Endothelial cell of umbilical vein (primary cell): ENCODE measurements at regions not wholly inside any gene's neighbourhood (a gene's known extent, or its start where the extent isn't known, plus 50 kb on each side); places are given as distances from the start of the nearest gene placed in this dataset.

Experiments used
- BruUV-seq: library from RNA; stranded (reverse); fragments of 400-500 nt; replicated peaks from 2 replicates; lab custom pipeline; 2021; lab: Mats Ljungman, UMichigan
- CTCF ChIA-PET: fragments of 300-600, 350-600 bp; sonication (Branson Sonifier 250); formaldehyde crosslinking; loops from one replicate; lab custom pipeline; 2021; ENCODE audit warnings: antibody characterized with exemption, inconsistent platforms; lab: Charles Lee
- POLR2A ChIA-PET: fragments of 300-600, 350-600 bp; sonication (Branson Sonifier 250); formaldehyde crosslinking; loops from one replicate; lab custom pipeline; 2021; ENCODE audit warnings: antibody characterized with exemption, inconsistent platforms; lab: Charles Lee
- DNase-seq: peaks from one replicate; pipeline ENCODE4 v3.0.0-alpha.2; 2011; ENCODE audit warnings: low read depth, low spot score
- FAIRE-seq: peaks from 2 replicates; lab custom pipeline; 2011; peaks lifted over from hg19 to GRCh38; lab: Jason Lieb, UNC
- H2AFZ ChIP-seq: 2 replicates; pipeline ENCODE4 v1.6.0; 2012; ENCODE audit warnings: low read depth, low read length, control low read depth, inconsistent platforms
- H3K27ac ChIP-seq: 2 replicates; pipeline ENCODE4 v1.5.1; 2011; ENCODE audit warnings: low read depth, mild to moderate bottlenecking, control low read depth, low read length, moderate library complexity; ENCODE audit not compliant: insufficient read depth
- H3K27me3 ChIP-seq, 2 experiments: 2 replicates each; pipeline versions ENCODE4 v1.6.0 to v1.6.1; 2011; ENCODE audit warnings: low read length in 2 of 2, mixed read lengths in 1 of 2; ENCODE audit not compliant: control insufficient read depth in 2 of 2, insufficient read depth in 2 of 2
- H3K36me3 ChIP-seq, 2 experiments: 2 replicates in 1 of 2; 3 replicates in 1 of 2; pipeline ENCODE4 v1.5.1; 2011; ENCODE audit warnings: low read length in 2 of 2, mild to moderate bottlenecking in 1 of 2, moderate library complexity in 1 of 2; ENCODE audit not compliant: control insufficient read depth in 2 of 2, insufficient read depth in 2 of 2; ENCODE audit errors: extremely low read depth in 1 of 2
- H3K4me1 ChIP-seq: 3 replicates; pipeline ENCODE4 v1.5.1; 2011; ENCODE audit warnings: mild to moderate bottlenecking, low read length; ENCODE audit not compliant: control insufficient read depth, insufficient read depth; ENCODE audit errors: extremely low read depth
- H3K4me2 ChIP-seq: 2 replicates; pipeline ENCODE4 v1.6.1; 2011; ENCODE audit warnings: low read length, control low read depth, mixed read lengths; ENCODE audit not compliant: insufficient read depth
- H3K4me3 ChIP-seq, 3 experiments: fragments of 200-600 bp in 1 of 3; sonication (generic), shearing (Covaris generic) in 1 of 3; replicated peaks in 1 of 3; 2 replicates each; pipeline ENCODE4 v1.5.1; 2011 to 2016; ENCODE audit warnings: control low read depth in 3 of 3, low read length in 3 of 3, mild to moderate bottlenecking in 2 of 3, inconsistent platforms in 1 of 3, low read depth in 1 of 3, moderate library complexity in 1 of 3; ENCODE audit not compliant: insufficient read depth in 1 of 3
- H3K79me2 ChIP-seq: 2 replicates; pipeline ENCODE4 v1.6.0; 2012; ENCODE audit warnings: low read length, inconsistent platforms; ENCODE audit not compliant: control insufficient read depth, insufficient read depth
- H3K9ac ChIP-seq: replicated peaks from 2 replicates; pipeline ENCODE3; 2011; ENCODE audit warnings: low read length, control low read depth; ENCODE audit not compliant: insufficient read depth; ENCODE audit errors: extremely low read depth
- H3K9me1 ChIP-seq: replicated peaks from 3 replicates; pipeline ENCODE4 v1.6.0; 2011; ENCODE audit warnings: mild to moderate bottlenecking, low read length; ENCODE audit not compliant: control insufficient read depth, insufficient read depth; ENCODE audit errors: extremely low read depth
- H3K9me3 ChIP-seq: replicated peaks from 2 replicates; pipeline ENCODE4 v1.5.1; 2012; ENCODE audit warnings: low read length, inconsistent platforms; ENCODE audit not compliant: control insufficient read depth, insufficient read depth
- H4K20me1 ChIP-seq: replicated peaks from 2 replicates; pipeline ENCODE3; 2011; ENCODE audit warnings: mild to moderate bottlenecking, low read length; ENCODE audit not compliant: control insufficient read depth, insufficient read depth; ENCODE audit errors: extremely low read depth
- EZH2 ChIP-seq: IDR thresholded peaks from 2 replicates; pipeline ENCODE4 v1.6.1; 2012; ENCODE audit warnings: borderline replicate concordance, low read depth, mild to moderate bottlenecking, moderate library complexity, low read length, inconsistent platforms; ENCODE audit not compliant: severe bottlenecking
- FOS ChIP-seq: IDR thresholded peaks from 2 replicates; pipeline ENCODE4 v1.6.1; 2011; ENCODE audit warnings: mild to moderate bottlenecking, low read length, moderate library complexity, borderline replicate concordance; ENCODE audit not compliant: insufficient read depth
- GATA2 ChIP-seq: IDR thresholded peaks from 2 replicates; pipeline ENCODE4 v1.7.0; 2011; ENCODE audit warnings: low read depth, mild to moderate bottlenecking, moderate library complexity, mixed read lengths, low read length; ENCODE audit not compliant: insufficient read length, insufficient read depth
- JUN ChIP-seq: IDR thresholded peaks from 2 replicates; pipeline ENCODE4 v1.6.1; 2011; ENCODE audit warnings: borderline replicate concordance, low read depth; ENCODE audit not compliant: insufficient read length, insufficient read depth
- MYC ChIP-seq: IDR thresholded peaks from one replicate; pipeline ENCODE4 v1.6.1; 2011; ENCODE audit warnings: mild to moderate bottlenecking, low read depth, low read length
- POLR2A ChIP-seq: IDR thresholded peaks from 2 replicates; pipeline ENCODE4 v1.6.1; 2012; ENCODE audit warnings: low read depth, mild to moderate bottlenecking, control low read depth, low read length
- POLR2AphosphoS5 ChIP-seq: IDR thresholded peaks from 2 replicates; pipeline ENCODE4 v1.6.1; 2012; ENCODE audit warnings: low read depth, mild to moderate bottlenecking, control low read depth, low read length, moderate library complexity; ENCODE audit not compliant: insufficient read depth
- dilution Hi-C: fragments of 300-500 bp; cut with MboI; formaldehyde crosslinking; loops from one replicate; pipeline ENCODE4 v1.15.0; 2019; ENCODE audit warnings: low sequenced_read_pairs; ENCODE audit not compliant: extremely low pct_ligation_motif_present
- intact Hi-C: fragments of 100-400 bp; cut with micrococcal nuclease; formaldehyde crosslinking; loops from one replicate; pipeline ENCODE4 v1.10.0; 2022
- TF ChIP-seq, protein P1 (sequence below): IDR thresholded peaks from 2 replicates; pipeline ENCODE4 v1.6.1; 2011; ENCODE audit not compliant: insufficient read depth, insufficient read length

DNA sequence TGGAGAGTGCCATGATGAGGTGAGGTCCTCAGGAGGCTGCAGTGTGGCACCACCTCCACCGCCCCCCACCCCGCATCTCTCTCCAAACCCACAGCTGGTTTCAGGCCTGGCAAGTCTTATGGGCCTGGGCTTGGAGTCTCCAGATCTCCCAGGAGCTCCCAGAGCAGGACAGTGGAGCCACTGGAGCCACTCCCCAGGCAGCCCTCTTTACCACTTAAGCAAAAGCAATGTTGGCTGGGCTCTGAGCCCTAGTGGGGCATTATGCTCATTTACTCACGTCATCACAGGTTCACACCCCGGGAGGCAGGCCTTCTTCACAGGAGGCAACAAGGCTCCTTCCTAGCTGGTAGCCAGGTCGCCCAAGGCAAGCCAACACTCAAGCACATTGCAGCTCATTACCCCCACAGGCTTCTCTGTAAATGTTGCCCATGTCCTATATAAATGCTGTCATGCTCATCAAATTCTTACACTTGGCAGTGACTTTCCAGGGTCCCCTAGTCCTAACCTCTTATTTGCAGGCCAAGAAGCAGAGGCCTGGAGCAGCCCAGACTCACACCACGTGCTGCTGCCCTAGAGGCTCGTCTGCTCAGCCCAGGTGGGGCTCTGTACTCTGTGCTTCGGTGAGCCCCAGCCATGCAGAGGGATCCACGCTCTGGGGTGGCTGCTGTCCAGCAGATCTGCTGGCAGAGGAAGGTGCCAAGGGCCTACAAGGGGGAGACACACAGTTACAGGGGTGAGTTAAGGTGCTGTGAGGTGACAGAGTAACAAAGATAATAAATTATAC is 459.3 kb downstream of the MATN1 start:
- H3K9me1 ChIP-seq = no peaks in the 10 kb centered on the region
- no TSS peak for BruUV-seq
- H4K20me1 ChIP-seq = no peaks in the 10 kb centered on the region
- H3K79me2 ChIP-seq = no peaks in the 10 kb centered on the region
- no peak overlapping the region for H3K27ac ChIP-seq
- no peak for DNase-seq
- ChIA-PET POLR2A (no interaction called here), CTCF (no interaction called here)
- H2AFZ ChIP-seq = no peak overlapping the region
- H3K4me3 ChIP-seq = no peak overlapping the region
- TF ChIP-seq EZH2 (no peak), FOS (no peak), MYC (no peak), GATA2 (no peak), POLR2AphosphoS5 (no peak), POLR2A (no peak), JUN (no peak)
- TF ChIP-seq, protein P1, sequence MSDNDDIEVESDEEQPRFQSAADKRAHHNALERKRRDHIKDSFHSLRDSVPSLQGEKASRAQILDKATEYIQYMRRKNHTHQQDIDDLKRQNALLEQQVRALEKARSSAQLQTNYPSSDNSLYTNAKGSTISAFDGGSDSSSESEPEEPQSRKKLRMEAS = no peak
- intact Hi-C loops = no loop called here
- H3K27me3 ChIP-seq = no peaks in the 10 kb centered on the region
- H3K9ac ChIP-seq = no peak overlapping the region
- H3K4me2 ChIP-seq = no peak overlapping the region
- dilution Hi-C loops = no loop called here
- FAIRE-seq = no peak
- H3K9me3 ChIP-seq = no peaks in the 10 kb centered on the region
- no peaks in the 10 kb centered on the region for H3K4me1 ChIP-seq
- no peaks in the 10 kb centered on the region for H3K36me3 ChIP-seq
